Keratinocyte (primary cell): ENCODE measurements at regions not wholly inside any gene's neighbourhood (a gene's known extent, or its start where the extent isn't known, plus 50 kb on each side); places are given as distances from the start of the nearest gene placed in this dataset.

ENCODE experiments used
- CTCF ChIP-seq, 3 experiments: IDR thresholded peaks in 1 of 3; conservative IDR thresholded peaks in 1 of 3; optimal IDR thresholded peaks in 1 of 3; 2 replicates in 2 of 3; 3 replicates in 1 of 3; pipeline versions ENCODE3 to v1.5.1; 2011; ENCODE audit warnings: low read length in 3 of 3, mild to moderate bottlenecking in 3 of 3, moderate library complexity in 2 of 3, control low read depth in 1 of 3, inconsistent platforms in 1 of 3; ENCODE audit not compliant: insufficient read depth in 2 of 3; ENCODE audit errors: extremely low read depth in 1 of 3
- EZH2 ChIP-seq: IDR thresholded peaks from one replicate; pipeline ENCODE4 v1.6.1; 2012; ENCODE audit warnings: inconsistent platforms, mild to moderate bottlenecking, low read length, moderate library complexity

DNA sequence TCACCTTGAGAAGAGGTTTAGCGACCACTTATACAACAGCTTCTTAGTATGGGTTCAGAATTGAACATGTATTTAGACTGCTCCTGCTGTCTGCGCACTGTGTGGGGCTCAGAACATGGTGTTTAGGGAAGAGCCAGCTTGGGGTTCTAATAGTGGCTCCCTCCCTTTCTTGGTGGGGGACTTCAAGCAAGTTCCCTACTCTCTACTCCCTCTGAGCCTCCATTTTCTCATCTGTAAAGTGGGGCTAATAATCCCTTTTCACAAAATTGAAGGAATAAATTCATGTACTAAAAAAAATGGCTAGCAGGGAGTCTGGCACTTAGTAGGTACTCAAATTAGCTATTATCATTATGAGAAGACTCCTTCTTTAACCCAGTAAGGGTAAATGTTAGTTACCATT lies 97.5 kb upstream of the SPATA12 start:
- no peak for TF ChIP-seq CTCF (optimal IDR thresholded peaks at IDR 0.05 in 1 of 3, IDR thresholded peaks at IDR 0.05 in 1 of 3, conservative IDR thresholded peaks at IDR 0.05 in 1 of 3; ENCODE audit: extremely low read depth in 1 of 3, insufficient read depth in 2 of 3, low read length in 3 of 3)
- no peak for TF ChIP-seq EZH2
